ENCODE measurements at regions not wholly inside any gene's neighbourhood (a gene's known extent, or its start where the extent isn't known, plus 50 kb on each side); places are given as distances from the start of the nearest gene placed in this dataset.

- intact Hi-C loops (cut with micrococcal nuclease): no loop called here
- Mint-ChIP-seq H3K36me3 (ENCODE audit: low read depth) (no peaks in the 10 kb centered on the region), H3K4me1 (ENCODE audit: low read depth) (no peaks in the 10 kb centered on the region), H3K27ac (no peak overlapping the region), H3K27me3 (ENCODE audit: low read depth) (peaks cover 6% of the 10 kb centered on the region), H3K4me3 (ENCODE audit: low read depth) (no peak overlapping the region), H3K9me3 (no peaks in the 10 kb centered on the region)
- no peak for DNase-seq (ENCODE audit: low spot score)
These were observed 227.8 kb downstream of the PLK2 start for GRCh38 chr5:58232130-58232529.

- intact Hi-C loops (cut with micrococcal nuclease): no loop called here
- H3K4me1 Mint-ChIP-seq (ENCODE audit: low read depth): no peaks in the 10 kb centered on the region
- no peak overlapping the region for H3K27ac Mint-ChIP-seq
- H3K27me3 Mint-ChIP-seq (ENCODE audit: low read depth): peaks cover 6% of the 10 kb centered on the region
- no peak for DNase-seq (ENCODE audit: low spot score)
- H3K36me3 Mint-ChIP-seq (ENCODE audit: low read depth): no peaks in the 10 kb centered on the region
- no peaks in the 10 kb centered on the region for H3K9me3 Mint-ChIP-seq
- H3K4me3 Mint-ChIP-seq (ENCODE audit: low read depth): no peak overlapping the region
These were observed 228.8 kb downstream of the PLK2 start for GRCh38 chr5:58231041-58231440.

- H3K9me3 Mint-ChIP-seq: no peaks in the 10 kb centered on the region
These were observed 231.0 kb downstream of the PLK2 start for GRCh38 chr5:58228896-58229295.

GRCh38 chr5:58227858-58228257 lies 232.0 kb downstream of the PLK2 start:
- Mint-ChIP-seq H3K9me3 (no peaks in the 10 kb centered on the region), H3K27me3 (ENCODE audit: low read depth) (peaks cover 4% of the 10 kb centered on the region), H3K4me3 (ENCODE audit: low read depth) (no peak overlapping the region), H3K36me3 (ENCODE audit: low read depth) (no peaks in the 10 kb centered on the region), H3K4me1 (ENCODE audit: low read depth) (no peaks in the 10 kb centered on the region), H3K27ac (no peak overlapping the region)
- DNase-seq (ENCODE audit: low spot score): no peak
- intact Hi-C loops (cut with micrococcal nuclease): no loop called here

More at GRCh38 chr5:58228896-58229295, 231.0 kb downstream of the PLK2 start:
- no peak for DNase-seq (ENCODE audit: low spot score)
- Mint-ChIP-seq H3K27me3 (ENCODE audit: low read depth) (peaks cover 4% of the 10 kb centered on the region), H3K27ac (no peak overlapping the region), H3K36me3 (ENCODE audit: low read depth) (no peaks in the 10 kb centered on the region), H3K4me3 (ENCODE audit: low read depth) (no peak overlapping the region), H3K4me1 (ENCODE audit: low read depth) (no peaks in the 10 kb centered on the region)
- intact Hi-C loops (cut with micrococcal nuclease): no loop called here

- intact Hi-C loops (cut with micrococcal nuclease): no loop called here
- Mint-ChIP-seq H3K4me3 (ENCODE audit: low read depth) (no peak overlapping the region), H3K4me1 (ENCODE audit: low read depth) (no peaks in the 10 kb centered on the region), H3K9me3 (no peaks in the 10 kb centered on the region), H3K27ac (no peak overlapping the region), H3K36me3 (ENCODE audit: low read depth) (no peaks in the 10 kb centered on the region), H3K27me3 (ENCODE audit: low read depth) (no peaks in the 10 kb centered on the region)
- no peak for DNase-seq (ENCODE audit: low spot score)
These were observed 235.2 kb downstream of the PLK2 start for GRCh38 chr5:58224661-58225060.

- no peaks in the 10 kb centered on the region for H3K36me3 Mint-ChIP-seq (ENCODE audit: low read depth)
- no peak overlapping the region for H3K27ac Mint-ChIP-seq
- intact Hi-C loops (cut with micrococcal nuclease): no loop called here
- H3K4me3 Mint-ChIP-seq (ENCODE audit: low read depth): no peak overlapping the region
- no peaks in the 10 kb centered on the region for H3K27me3 Mint-ChIP-seq (ENCODE audit: low read depth)
- DNase-seq (ENCODE audit: low spot score): no peak
- no peaks in the 10 kb centered on the region for H3K4me1 Mint-ChIP-seq (ENCODE audit: low read depth)
- H3K9me3 Mint-ChIP-seq: no peaks in the 10 kb centered on the region
These were observed 235.7 kb downstream of the PLK2 start for GRCh38 chr5:58224221-58224620.

GRCh38 chr5:58215364-58215763 lies 244.5 kb downstream of the PLK2 start:
- Mint-ChIP-seq H3K36me3 (ENCODE audit: low read depth) (no peaks in the 10 kb centered on the region), H3K4me1 (ENCODE audit: low read depth) (no peaks in the 10 kb centered on the region), H3K9me3 (no peaks in the 10 kb centered on the region), H3K27ac (no peak overlapping the region), H3K27me3 (ENCODE audit: low read depth) (no peaks in the 10 kb centered on the region), H3K4me3 (ENCODE audit: low read depth) (no peak overlapping the region)
- intact Hi-C loops (cut with micrococcal nuclease): no loop called here
- no peak for DNase-seq (ENCODE audit: low spot score)

- H3K27me3 Mint-ChIP-seq (ENCODE audit: low read depth): no peaks in the 10 kb centered on the region
- DNase-seq (ENCODE audit: low spot score): no peak
- no peaks in the 10 kb centered on the region for H3K36me3 Mint-ChIP-seq (ENCODE audit: low read depth)
- intact Hi-C loops (cut with micrococcal nuclease): no loop called here
- no peak overlapping the region for H3K27ac Mint-ChIP-seq
- no peak overlapping the region for H3K4me3 Mint-ChIP-seq (ENCODE audit: low read depth)
- no peaks in the 10 kb centered on the region for H3K4me1 Mint-ChIP-seq (ENCODE audit: low read depth)
- no peaks in the 10 kb centered on the region for H3K9me3 Mint-ChIP-seq
These were observed 248.4 kb downstream of the PLK2 start for GRCh38 chr5:58211441-58211840.

GRCh38 chr5:58208674-58209073 lies 251.2 kb downstream of the PLK2 start:
- no peaks in the 10 kb centered on the region for H3K4me1 Mint-ChIP-seq (ENCODE audit: low read depth)
- intact Hi-C loops (cut with micrococcal nuclease): no loop called here
- no peaks in the 10 kb centered on the region for H3K36me3 Mint-ChIP-seq (ENCODE audit: low read depth)
- no peaks in the 10 kb centered on the region for H3K9me3 Mint-ChIP-seq
- no peak overlapping the region for H3K4me3 Mint-ChIP-seq (ENCODE audit: low read depth)
- no peak overlapping the region for H3K27ac Mint-ChIP-seq
- DNase-seq (ENCODE audit: low spot score): no peak
- no peaks in the 10 kb centered on the region for H3K27me3 Mint-ChIP-seq (ENCODE audit: low read depth)

GRCh38 chr5:58207076-58207475 lies 252.8 kb downstream of the PLK2 start:
- no peak overlapping the region for H3K27ac Mint-ChIP-seq
- H3K9me3 Mint-ChIP-seq: no peaks in the 10 kb centered on the region
- intact Hi-C loops (cut with micrococcal nuclease): no loop called here
- H3K36me3 Mint-ChIP-seq (ENCODE audit: low read depth): no peaks in the 10 kb centered on the region
- DNase-seq (ENCODE audit: low spot score): no peak
- no peak overlapping the region for H3K4me3 Mint-ChIP-seq (ENCODE audit: low read depth)
- no peaks in the 10 kb centered on the region for H3K27me3 Mint-ChIP-seq (ENCODE audit: low read depth)
- H3K4me1 Mint-ChIP-seq (ENCODE audit: low read depth): no peaks in the 10 kb centered on the region

- intact Hi-C loops (cut with micrococcal nuclease): no loop called here
- no peaks in the 10 kb centered on the region for H3K9me3 Mint-ChIP-seq
- no peak overlapping the region for H3K27ac Mint-ChIP-seq
- H3K4me1 Mint-ChIP-seq (ENCODE audit: low read depth): no peaks in the 10 kb centered on the region
- no peaks in the 10 kb centered on the region for H3K27me3 Mint-ChIP-seq (ENCODE audit: low read depth)
- no peak overlapping the region for H3K4me3 Mint-ChIP-seq (ENCODE audit: low read depth)
- DNase-seq (ENCODE audit: low spot score): no peak
- H3K36me3 Mint-ChIP-seq (ENCODE audit: low read depth): no peaks in the 10 kb centered on the region
These were observed 254.9 kb downstream of the PLK2 start for GRCh38 chr5:58204966-58205365.

- Mint-ChIP-seq H3K9me3 (no peaks in the 10 kb centered on the region), H3K27me3 (ENCODE audit: low read depth) (no peaks in the 10 kb centered on the region), H3K36me3 (ENCODE audit: low read depth) (no peaks in the 10 kb centered on the region), H3K4me3 (ENCODE audit: low read depth) (no peak overlapping the region), H3K4me1 (ENCODE audit: low read depth) (no peaks in the 10 kb centered on the region), H3K27ac (no peak overlapping the region)
- intact Hi-C loops (cut with micrococcal nuclease): no loop called here
- DNase-seq (ENCODE audit: low spot score): no peak
These were observed 256.9 kb downstream of the PLK2 start for GRCh38 chr5:58202941-58203444.

GRCh38 chr5:58201922-58202648 lies 257.8 kb downstream of the PLK2 start:
- no peak for DNase-seq (ENCODE audit: low spot score)
- Mint-ChIP-seq H3K4me1 (ENCODE audit: low read depth) (no peaks in the 10 kb centered on the region), H3K4me3 (ENCODE audit: low read depth) (no peak overlapping the region), H3K27me3 (ENCODE audit: low read depth) (no peaks in the 10 kb centered on the region), H3K36me3 (ENCODE audit: low read depth) (no peaks in the 10 kb centered on the region), H3K27ac (no peak overlapping the region), H3K9me3 (no peaks in the 10 kb centered on the region)
- intact Hi-C loops (cut with micrococcal nuclease): no loop called here

GRCh38 chr5:58200451-58200850 lies 259.4 kb downstream of the PLK2 start:
- Mint-ChIP-seq H3K4me1 (ENCODE audit: low read depth) (no peaks in the 10 kb centered on the region), H3K27me3 (ENCODE audit: low read depth) (no peaks in the 10 kb centered on the region), H3K9me3 (no peaks in the 10 kb centered on the region), H3K36me3 (ENCODE audit: low read depth) (no peaks in the 10 kb centered on the region), H3K27ac (no peak overlapping the region), H3K4me3 (ENCODE audit: low read depth) (no peak overlapping the region)
- intact Hi-C loops (cut with micrococcal nuclease): no loop called here
- no peak for DNase-seq (ENCODE audit: low spot score)
